SK-N-MC (cell line): ENCODE measurements at regions not wholly inside any gene's neighbourhood (a gene's known extent, or its start where the extent isn't known, plus 50 kb on each side); places are given as distances from the start of the nearest gene placed in this dataset.

ENCODE experiments used
- EZH2 ChIP-seq: fragments of 200-600 bp; sonication (generic); IDR thresholded peaks from one replicate; pipeline ENCODE4 v1.6.1; 2017; ENCODE audit warnings: antibody characterized with exemption
- FOXP2 ChIP-seq: optimal IDR thresholded peaks from 2 replicates; pipeline ENCODE3; 2011; ENCODE audit warnings: mild to moderate bottlenecking, moderate library complexity; ENCODE audit not compliant: insufficient read depth; ENCODE audit errors: extremely low read length, control extremely low read depth
- POLR2AphosphoS5 ChIP-seq: IDR thresholded peaks from 2 replicates; pipeline ENCODE4 v1.6.1; 2012; ENCODE audit warnings: mild to moderate bottlenecking, low read depth, low read length, borderline replicate concordance

DNA sequence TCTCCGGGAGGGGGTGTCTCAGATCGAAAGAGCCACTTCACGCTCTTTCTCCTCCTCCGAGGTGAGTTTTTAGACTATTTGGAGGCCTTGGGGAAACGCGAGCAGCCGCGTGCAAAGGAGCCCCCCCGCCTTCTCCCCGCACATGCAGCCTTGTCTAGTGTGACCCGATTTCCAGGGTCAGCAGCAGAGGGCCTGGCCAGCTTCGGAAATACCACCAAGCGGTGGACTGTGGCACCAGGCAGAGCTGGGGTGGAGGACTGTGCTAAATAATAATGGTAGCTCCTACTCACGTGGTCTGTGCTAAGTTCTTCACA is 79.3 kb upstream of the BCOR start:
- TF ChIP-seq EZH2 = no peak
- TF ChIP-seq POLR2AphosphoS5 = no peak
- no peak for TF ChIP-seq FOXP2
